ENCODE measurements at regions not wholly inside any gene's neighbourhood (a gene's known extent, or its start where the extent isn't known, plus 50 kb on each side); places are given as distances from the start of the nearest gene placed in this dataset.

DNA sequence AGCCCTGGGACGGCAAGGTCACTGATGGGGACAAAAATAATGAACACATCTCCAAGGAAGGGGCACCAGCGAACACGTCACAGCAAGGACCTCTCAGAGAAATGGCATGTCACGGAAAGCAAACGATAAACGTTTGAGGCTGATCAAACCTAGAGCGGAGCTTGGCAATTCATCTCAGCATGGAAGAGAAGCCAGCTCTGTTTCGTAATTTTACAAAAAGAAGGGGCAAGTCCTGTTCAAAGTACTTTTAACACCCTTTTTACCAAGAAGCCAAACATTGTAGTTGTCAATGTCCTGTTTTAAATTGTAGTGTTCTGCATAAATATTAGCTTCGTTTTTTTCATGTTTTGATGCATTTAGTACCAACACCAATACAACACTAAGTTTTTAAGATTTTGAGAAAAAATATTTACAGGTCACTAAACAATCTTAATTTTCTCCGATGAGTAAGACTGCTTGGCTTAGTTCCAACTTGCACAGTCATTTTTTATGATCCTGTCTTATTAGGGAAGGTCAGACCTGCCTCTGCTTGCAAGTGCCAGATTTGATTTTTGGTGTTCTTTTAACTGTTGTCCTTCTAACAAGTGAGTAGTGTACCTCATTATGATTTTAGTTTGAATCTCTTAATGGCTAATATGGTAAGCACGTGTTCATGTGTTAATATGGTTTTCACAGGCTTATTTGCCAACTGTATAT lies 818.5 kb upstream of the SALL3 start:
- DNase-seq (ENCODE audit: insufficient read length, low spot score) (no peak), FAIRE-seq (no peak)

GRCh38 chr18:78165525-78165924 lies 814.1 kb upstream of the SALL3 start:
- FAIRE-seq (no peak), DNase-seq (ENCODE audit: insufficient read length, low spot score) (no peak)

GRCh38 chr18:78168526-78168925 lies 811.1 kb upstream of the SALL3 start:
- DNase-seq (ENCODE audit: insufficient read length, low spot score) (no peak), FAIRE-seq (no peak)

DNA sequence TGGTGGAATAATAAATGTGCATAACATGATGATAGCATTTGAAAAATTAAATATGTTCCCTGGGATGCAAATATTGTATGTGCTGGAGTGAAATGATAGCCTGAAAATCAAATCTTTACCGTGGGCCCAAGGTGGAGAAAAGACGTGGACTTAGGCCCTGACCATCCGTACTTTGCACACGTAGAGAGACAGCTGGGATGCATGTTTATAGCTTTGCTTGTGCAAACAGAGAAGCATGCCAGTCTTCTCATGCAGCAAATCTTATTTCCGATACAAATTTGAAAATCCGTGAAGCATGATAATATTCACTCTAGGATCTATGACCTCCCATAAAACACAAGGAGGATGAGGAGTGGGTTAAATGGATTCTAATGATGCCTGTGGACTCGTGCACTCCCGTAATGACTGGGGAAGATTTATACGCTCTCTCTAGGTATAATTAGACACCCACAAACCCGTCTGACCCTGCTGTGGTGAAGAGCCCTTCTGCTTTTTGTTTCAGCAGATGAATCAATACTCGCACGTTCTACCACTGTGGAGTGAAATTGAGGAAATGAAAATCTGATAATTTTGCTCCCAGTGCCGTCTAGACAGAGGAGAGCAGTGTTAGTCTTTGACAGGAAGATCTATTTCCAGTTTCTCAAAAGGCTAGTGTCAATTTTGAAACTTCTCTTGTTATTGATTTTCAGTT lies 810.3 kb upstream of the SALL3 start:
- no peak for DNase-seq (ENCODE audit: insufficient read length, low spot score)
- FAIRE-seq, result no peak

- FAIRE-seq, result no peak
- no peak for DNase-seq (ENCODE audit: insufficient read length, low spot score)
Measured at GRCh38 chr18:78171954-78172353, 807.7 kb upstream of the SALL3 start.

DNA sequence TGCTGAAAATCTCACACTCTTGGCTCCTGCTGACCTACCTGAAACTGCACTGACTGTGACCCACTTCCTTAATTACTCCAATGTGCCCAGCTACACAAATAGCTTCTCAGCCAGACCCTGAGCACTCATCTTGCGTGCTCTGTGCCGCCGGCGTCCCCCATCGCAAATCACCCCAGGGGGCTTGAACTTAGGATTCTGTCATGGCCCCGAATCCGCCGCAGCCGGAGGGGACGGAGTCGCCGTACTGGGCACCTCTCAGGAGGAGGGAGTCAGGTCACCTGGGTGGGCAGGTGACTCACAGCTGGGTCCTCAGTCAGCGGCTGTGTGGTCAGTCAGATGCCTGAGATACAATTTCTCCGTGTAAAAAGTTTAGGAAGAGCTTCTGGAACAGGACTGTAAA lies 804.9 kb upstream of the SALL3 start:
- no peak for FAIRE-seq

GRCh38 chr18:78178812-78179211 lies 800.8 kb upstream of the SALL3 start:
- FAIRE-seq (no peak), DNase-seq (ENCODE audit: insufficient read length, low spot score) (no peak)

More for the DNA sequence above, 804.9 kb upstream of the SALL3 start:
- no peak for DNase-seq (ENCODE audit: insufficient read length, low spot score)

GRCh38 chr18:78180741-78181140 lies 798.9 kb upstream of the SALL3 start:
- no peak for DNase-seq (ENCODE audit: insufficient read length, low spot score)
- no peak for FAIRE-seq

- FAIRE-seq (no peak), DNase-seq (ENCODE audit: insufficient read length, low spot score) (no peak)
Measured at GRCh38 chr18:78183815-78184214, 795.8 kb upstream of the SALL3 start.

- DNase-seq (ENCODE audit: insufficient read length, low spot score), result no peak
- no peak for FAIRE-seq
Measured at GRCh38 chr18:78191276-78191675, 788.3 kb upstream of the SALL3 start.

DNA sequence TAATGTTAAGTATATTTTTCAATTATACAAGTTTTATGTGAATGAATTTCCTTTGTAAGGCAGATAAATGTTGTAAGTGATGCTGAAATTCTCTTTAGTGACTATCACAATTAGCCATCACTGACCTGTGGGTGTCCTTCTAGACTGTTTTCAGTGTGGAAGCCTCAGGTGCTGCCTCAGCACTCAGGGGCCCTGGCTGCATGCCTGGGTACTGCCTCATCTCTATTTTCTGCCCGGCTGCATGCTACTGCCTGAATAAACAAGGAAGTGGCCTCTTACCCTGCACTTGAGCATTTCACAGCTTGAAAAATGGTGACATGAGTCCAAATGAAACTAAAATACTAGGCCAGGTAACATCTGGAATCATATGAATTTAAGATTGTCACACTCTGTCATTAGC lies 787.6 kb upstream of the SALL3 start:
- DNase-seq (ENCODE audit: insufficient read length, low spot score) (no peak), FAIRE-seq (no peak)

DNA sequence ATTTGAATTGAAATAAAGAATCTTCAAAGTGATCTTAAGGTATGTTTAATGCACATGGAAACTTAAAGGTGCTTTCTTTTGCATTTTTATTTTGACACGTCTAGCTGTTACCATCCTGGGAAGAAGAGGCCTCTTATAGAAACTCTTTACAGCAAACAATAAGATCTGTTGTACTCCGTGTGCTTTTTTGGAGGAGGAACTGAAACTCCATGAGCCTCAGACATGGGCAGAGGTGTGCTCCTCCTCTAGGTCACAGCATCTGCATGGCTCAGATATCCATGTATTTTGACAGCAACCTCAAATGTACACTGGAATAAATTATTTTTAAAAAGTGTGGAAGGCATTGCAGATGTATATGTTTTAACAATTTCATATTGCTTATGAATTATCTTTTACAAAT lies 783.3 kb upstream of the SALL3 start:
- no peak for DNase-seq (ENCODE audit: insufficient read length, low spot score)
- FAIRE-seq, result no peak

- DNase-seq (ENCODE audit: insufficient read length, low spot score), result no peak
- no peak for FAIRE-seq
Measured at GRCh38 chr18:78199002-78199401, 780.6 kb upstream of the SALL3 start.

- DNase-seq (ENCODE audit: insufficient read length, low spot score), result no peak
- no peak for FAIRE-seq
Measured at GRCh38 chr18:78199611-78200010, 780.0 kb upstream of the SALL3 start.

DNA sequence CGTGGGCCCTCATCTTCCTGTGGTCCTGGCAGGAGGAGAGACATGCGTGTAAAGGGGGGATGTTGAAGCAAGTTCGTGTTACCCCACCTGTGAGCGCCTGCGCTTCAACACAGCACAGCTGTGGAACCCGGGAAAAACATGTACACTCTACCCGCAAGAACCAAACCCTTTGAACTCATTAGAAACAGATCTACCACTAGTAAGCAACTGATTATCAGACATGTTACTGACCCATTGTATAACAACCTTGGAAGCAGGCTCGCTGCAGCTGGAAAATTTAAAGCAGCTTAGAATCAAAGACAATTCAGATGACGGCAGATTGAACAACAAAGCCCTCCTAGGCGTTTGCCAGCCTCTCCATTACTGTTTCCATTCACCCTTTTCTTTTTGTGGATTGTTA lies 771.7 kb upstream of the SALL3 start:
- FAIRE-seq, result no peak
- DNase-seq (ENCODE audit: insufficient read length, low spot score), result no peak

GRCh38 chr18:78208461-78208860 lies 771.2 kb upstream of the SALL3 start:
- no peak for FAIRE-seq
- DNase-seq (ENCODE audit: insufficient read length, low spot score), result no peak

- no peak for FAIRE-seq
- no peak for DNase-seq (ENCODE audit: insufficient read length, low spot score)
Measured at GRCh38 chr18:78213361-78213994, 766.1 kb upstream of the SALL3 start.

DNA sequence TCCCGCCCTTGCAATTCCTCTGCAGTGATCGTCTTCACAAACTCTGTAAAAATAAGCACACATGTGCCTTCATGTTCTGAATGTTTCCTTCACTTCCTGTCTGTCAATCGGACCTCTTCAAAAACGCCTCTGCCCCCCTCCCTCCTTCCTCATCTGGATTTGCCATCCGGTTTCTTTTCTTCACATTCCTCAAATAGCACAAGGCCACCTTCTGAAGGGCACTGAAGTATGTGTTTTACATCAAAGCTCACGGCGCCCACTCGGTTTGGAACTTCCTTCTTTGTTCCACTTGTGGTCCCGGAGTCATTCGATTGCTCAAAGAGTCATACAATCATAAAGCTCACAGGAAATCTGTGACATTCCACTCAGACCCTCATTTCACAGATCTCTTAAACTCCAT lies 758.1 kb upstream of the SALL3 start:
- no peak for FAIRE-seq
- DNase-seq (ENCODE audit: insufficient read length, low spot score), result no peak

- DNase-seq (ENCODE audit: insufficient read length, low spot score) (no peak), FAIRE-seq (no peak)
Measured at GRCh38 chr18:78228974-78229373, 750.6 kb upstream of the SALL3 start.

DNA sequence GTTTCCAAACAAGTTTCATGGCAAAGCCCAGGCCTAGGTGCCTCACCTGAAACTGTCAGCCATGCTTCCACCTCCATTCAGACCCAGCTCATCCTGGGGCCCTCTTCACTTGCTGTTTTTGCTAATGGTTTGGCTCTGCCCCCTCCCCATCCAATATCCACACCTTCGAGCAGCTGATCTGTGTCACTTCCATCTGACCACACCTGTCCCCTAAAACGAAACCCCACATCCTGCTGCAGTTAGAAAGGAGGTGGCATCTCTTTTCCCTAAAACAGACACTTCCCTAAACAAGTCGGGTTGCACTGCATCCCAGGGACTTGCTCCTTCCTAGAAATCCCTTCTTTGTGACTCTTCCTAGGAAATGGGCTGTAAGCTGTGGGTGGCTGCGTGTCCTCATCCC lies 748.7 kb upstream of the SALL3 start:
- FAIRE-seq (no peak), DNase-seq (ENCODE audit: insufficient read length, low spot score) (no peak)

DNA sequence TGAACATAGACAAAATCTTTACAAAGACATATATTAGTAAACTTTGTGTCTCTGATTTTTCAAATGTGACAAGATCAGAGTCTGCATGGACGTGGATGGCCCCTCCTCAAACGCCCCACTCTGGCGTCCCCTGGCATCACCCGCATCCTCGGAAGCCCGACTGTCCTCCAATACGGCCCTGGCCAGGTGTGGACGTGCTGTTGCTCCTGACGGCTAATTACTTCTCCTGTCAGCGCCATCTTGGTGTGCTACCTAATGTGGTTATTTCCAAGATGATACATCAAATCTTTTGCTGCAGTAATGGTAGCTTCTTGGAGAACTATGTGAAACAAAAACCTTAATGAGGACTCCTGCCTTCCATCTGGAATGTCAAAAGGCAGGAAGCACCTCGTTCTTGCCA lies 747.4 kb upstream of the SALL3 start:
- no peak for DNase-seq (ENCODE audit: insufficient read length, low spot score)
- FAIRE-seq, result no peak

GRCh38 chr18:78237864-78238263 lies 741.8 kb upstream of the SALL3 start:
- no peak for FAIRE-seq
- DNase-seq (ENCODE audit: insufficient read length, low spot score), result no peak

Measured in HTR-8/SVneo (cell line).